ENCODE measurements at regions not wholly inside any gene's neighbourhood (a gene's known extent, or its start where the extent isn't known, plus 50 kb on each side); places are given as distances from the start of the nearest gene placed in this dataset.

GRCh38 chr20:4095639-4096038, 53.0 kb upstream of the SMOX start:
- DNase-seq (ENCODE audit: low read depth), result no peak

GRCh38 chr20:4091490-4092479, 56.8 kb upstream of the SMOX start:
- DNase-seq (ENCODE audit: low read depth), result peak; percentile 10

- DNase-seq (ENCODE audit: low read depth), result no peak
Observed at GRCh38 chr20:4090756-4091489, 57.7 kb upstream of the SMOX start.

- DNase-seq (ENCODE audit: low read depth), result no peak
Observed at GRCh38 chr20:4089756-4090487, 58.7 kb upstream of the SMOX start.

GRCh38 chr20:4088766-4089165, 59.9 kb upstream of the SMOX start:
- DNase-seq (ENCODE audit: low read depth), result no peak

GRCh38 chr20:4087923-4088322, 60.7 kb upstream of the SMOX start:
- DNase-seq (ENCODE audit: low read depth), result no peak

GRCh38 chr20:4086771-4087687, 61.6 kb upstream of the SMOX start:
- no peak for DNase-seq (ENCODE audit: low read depth)

GRCh38 chr20:4084721-4085120, 63.9 kb upstream of the SMOX start:
- no peak for DNase-seq (ENCODE audit: low read depth)

- no peak for DNase-seq (ENCODE audit: low read depth)
Observed at GRCh38 chr20:4084096-4084495, 64.5 kb upstream of the SMOX start.

- no peak for DNase-seq (ENCODE audit: low read depth)
Observed at GRCh38 chr20:4083098-4083865, 65.3 kb upstream of the SMOX start.

- no peak for DNase-seq (ENCODE audit: low read depth)
Observed at GRCh38 chr20:4082406-4083097, 66.1 kb upstream of the SMOX start.

GRCh38 chr20:4081421-4081820, 66.1 kb upstream of the RNF24 start:
- no peak for DNase-seq (ENCODE audit: low read depth)

- DNase-seq (ENCODE audit: low read depth), result no peak
Observed at GRCh38 chr20:4076671-4077070, 61.3 kb upstream of the RNF24 start.

- no peak for DNase-seq (ENCODE audit: low read depth)
Observed at GRCh38 chr20:4076033-4076432, 60.7 kb upstream of the RNF24 start.

- DNase-seq (ENCODE audit: low read depth), result no peak
Observed at GRCh38 chr20:4074877-4075455, 59.6 kb upstream of the RNF24 start.

GRCh38 chr20:4073852-4074741, 58.7 kb upstream of the RNF24 start:
- no peak for DNase-seq (ENCODE audit: low read depth)

GRCh38 chr20:4071178-4071693, 55.9 kb upstream of the RNF24 start:
- no peak for DNase-seq (ENCODE audit: low read depth)
